IPS-NIHi7 (cell line): ENCODE measurements at regions not wholly inside any gene's neighbourhood (a gene's known extent, or its start where the extent isn't known, plus 50 kb on each side); places are given as distances from the start of the nearest gene placed in this dataset.

Experiments used
- DNase-seq: peaks from one replicate; pipeline ENCODE4 v3.0.0; 2012; ENCODE audit warnings: mixed read lengths; ENCODE audit errors: extremely low spot score

DNA sequence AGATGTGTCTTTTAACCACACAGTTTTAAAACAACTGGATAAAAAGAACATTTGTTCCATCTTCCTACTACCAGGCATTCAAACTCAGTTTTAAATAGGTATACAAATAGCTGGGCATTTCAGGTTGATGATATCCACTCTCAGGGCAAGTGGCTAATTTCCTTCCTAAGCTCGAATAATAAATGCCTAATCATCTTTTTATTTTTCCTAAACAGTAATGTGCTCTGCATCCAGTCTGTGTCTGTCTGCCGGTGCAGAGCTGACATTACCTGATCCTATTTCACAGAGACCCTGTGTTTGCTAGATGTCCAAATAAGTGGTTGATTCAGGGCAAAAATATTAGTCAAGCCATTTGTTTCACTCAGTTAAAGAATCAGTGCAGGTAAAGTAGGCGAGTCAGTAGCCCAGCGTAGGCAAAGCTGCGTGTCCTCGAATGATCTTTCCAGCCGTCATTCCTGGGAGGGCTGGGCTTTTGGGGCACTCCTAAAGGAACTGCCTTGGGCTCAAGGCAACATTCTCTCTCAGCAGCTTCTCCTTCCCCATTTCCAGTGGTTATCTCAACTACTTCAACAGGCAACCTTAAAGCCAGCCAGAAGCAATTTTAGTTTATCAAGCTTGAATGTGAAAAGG, 74.2 kb upstream of the BMP2 start:
- DNase-seq, result no peak

DNA sequence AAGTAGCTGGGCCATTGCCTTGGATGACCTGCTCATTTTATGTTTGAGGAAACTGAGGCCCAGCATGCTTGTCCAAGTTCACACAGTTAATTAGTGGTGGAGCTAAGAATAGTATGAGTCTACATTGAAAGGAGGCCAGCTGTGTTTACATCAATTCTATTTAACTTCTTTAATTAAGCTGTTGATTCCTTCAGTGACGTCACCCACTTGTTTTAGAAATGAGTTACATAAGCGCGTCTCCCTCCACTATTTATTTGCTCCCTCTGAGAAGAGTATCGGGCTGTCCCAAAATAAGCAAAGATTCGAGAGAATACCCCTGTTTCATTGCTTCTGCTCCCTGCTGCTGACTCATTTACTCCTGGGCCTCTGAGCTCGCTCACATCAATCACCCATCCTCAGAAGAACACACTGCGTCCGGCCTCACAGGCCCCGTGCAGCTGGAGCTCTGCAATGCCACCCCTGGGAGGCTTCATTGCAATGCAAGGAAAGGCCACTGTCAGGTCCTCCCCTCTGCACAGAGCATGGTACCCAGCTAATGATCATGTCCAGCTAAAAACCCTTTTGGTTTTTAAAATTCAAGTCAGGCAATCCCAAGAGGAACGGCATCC, 74.8 kb upstream of the BMP2 start:
- DNase-seq, result no peak

DNA sequence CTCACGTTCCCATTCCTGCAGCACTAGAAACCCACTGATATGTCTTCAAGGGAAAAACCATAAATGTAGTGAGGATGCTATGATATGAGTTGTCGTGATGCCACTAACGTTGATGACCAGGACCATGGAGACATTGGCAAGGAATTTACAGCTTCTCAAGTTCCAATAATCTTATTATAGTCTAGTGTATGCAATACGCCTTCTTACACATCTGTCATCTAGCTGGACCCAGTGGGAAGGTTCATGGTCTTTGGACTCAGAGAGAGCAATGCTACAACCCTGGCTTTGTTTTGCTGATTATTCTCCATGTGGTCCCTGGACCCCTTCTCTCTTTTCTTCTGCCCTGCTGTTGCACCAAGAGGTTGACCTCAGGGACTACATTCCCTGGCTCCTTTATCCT, 76.0 kb upstream of the BMP2 start:
- no peak for DNase-seq

DNA sequence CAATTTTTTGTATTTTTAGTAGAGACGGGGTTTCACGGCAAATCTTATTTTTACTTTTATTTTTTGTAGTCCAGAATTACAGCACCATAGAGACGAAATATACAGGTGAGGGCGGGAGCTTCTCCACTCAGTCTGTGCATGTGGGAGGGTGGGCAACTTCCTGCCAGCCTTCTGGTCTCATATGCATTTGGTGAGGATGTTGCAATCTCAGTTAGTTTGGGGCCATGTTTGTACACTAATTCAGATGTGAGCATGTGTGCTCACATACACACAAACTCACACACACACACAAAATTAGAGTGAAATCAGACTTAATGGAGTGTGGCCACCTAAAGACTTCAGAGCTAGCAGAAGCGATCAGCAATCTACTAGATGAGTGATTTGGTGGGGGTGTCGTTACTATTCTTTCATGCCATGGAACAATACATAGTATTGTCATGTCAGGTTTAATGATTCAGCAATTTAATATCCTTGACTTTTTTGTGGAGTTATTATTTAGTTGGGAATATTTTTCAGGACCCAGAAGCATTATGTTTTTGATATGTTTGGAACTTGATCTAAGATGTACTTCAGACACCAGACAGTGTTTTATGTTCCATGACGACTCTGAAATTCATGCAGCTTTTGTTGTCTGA, 78.0 kb upstream of the BMP2 start:
- no peak for DNase-seq

DNA sequence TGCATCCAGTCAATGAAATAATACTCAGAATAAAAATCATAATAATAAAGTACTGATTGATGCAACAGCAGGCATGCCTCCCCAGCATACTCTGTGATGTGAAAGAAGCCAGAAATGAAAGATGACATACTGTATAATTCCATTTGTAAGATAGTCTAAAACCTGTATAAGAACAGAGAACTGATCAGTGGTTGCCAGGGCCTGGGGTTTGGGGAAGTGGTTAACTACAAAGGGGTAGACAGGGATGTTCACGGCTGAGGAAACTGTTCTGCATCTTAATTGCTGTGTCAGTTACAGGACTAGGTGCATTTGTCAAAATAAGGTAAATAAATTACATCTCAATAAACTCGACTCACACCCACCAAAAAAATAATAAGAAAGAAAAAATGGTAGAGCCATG, 81.3 kb upstream of the BMP2 start:
- no peak for DNase-seq

DNA sequence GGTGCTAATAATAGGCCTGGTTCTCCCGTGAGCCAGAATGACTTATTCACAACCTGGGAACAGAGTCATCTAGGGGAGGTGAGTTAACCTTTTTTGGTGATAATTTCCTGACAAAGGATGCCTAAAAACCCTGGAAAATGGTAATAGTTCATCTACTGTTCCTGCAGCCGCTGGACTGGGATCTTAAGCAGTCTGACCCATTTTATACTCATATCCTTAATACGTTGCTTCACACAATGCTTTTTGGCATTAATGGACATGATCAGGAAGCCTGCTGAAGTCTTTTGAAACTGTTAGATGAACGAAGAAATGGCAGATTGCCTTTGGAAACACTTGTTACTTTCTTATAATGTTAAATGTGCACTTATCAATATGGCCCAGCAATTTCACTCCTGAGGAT, 81.9 kb upstream of the BMP2 start:
- DNase-seq, result no peak

DNA sequence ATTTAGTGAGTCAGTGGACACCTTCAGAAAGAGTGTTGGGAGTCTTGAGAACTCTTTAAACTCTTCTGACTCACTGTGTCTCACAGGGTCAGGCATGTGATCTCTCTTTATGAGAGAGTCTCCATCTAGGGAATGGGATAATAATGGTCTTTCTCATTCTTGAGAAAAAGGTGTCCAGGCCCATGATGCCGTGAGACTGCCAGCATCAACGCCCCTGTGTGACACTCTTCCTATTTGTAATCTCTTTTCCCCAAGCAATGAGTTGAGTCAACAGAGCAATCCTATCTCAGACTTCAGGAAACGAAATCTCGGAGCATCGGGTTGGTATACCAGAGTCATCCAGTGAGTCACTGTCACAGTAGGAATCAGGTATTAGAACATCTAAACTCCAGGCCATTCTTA, 82.3 kb upstream of the BMP2 start:
- DNase-seq, result no peak

DNA sequence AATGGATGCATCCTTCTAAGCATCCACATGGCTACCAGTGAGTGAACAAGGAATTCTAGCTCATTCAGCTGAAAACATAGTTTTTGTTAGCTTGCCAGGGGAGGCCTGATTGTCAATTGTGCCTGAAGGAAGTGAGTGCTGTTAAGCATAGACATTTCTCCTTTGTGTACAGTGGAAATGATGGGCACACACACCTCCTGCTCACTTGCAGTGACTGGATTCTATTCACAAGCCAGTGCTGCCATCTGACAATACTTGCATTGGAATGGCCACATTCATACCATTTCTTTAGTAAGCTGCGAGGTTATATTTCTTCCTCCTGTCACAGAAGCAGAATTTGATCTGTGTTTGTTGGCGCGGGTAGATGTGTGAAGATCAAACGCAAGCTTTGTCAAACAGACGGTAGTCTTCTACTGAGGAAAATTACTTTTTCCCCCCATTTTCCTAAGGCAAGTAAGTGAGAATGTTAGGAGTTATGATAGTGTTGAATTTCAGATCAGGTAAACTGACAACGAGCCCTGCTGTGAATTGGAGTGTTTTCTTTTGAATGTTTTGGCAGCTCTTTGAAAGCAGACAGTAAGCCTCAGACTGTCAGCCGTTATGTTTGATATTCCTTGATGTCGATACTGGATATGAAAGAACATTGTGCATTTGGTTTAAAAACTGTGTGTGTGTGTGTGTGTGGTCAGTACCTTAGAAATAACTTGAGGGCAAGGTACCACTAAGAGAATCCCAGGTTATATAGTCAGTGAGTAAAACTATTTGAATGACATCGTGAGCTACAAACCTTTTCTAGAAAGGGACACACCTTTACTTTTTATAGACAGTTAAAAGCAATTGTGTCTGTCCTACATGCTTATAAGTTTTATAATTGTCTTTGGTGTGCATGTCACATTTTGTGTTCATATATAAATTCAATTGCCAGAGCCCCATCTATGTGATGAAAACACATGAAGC, 84.2 kb upstream of the BMP2 start:
- no peak for DNase-seq

DNA sequence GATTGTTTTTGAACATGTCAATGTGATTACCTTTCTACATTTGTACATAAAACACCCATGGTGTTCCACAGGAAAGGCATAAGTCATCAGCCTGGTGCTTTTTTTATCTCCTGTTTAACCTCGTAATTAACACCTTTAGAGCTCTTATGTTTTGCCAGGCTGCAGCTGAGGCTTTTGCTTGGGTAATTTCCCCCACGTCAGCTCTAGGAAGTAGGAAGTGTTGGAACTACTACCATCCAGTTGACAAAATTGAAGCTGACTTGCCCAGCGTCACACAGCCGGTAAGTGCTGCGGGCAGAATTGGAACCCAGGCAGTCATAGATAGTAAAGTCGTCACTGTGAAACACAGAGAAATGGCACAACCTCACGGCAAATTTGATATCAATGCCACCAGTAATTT, 86.6 kb upstream of the BMP2 start:
- DNase-seq, result no peak

DNA sequence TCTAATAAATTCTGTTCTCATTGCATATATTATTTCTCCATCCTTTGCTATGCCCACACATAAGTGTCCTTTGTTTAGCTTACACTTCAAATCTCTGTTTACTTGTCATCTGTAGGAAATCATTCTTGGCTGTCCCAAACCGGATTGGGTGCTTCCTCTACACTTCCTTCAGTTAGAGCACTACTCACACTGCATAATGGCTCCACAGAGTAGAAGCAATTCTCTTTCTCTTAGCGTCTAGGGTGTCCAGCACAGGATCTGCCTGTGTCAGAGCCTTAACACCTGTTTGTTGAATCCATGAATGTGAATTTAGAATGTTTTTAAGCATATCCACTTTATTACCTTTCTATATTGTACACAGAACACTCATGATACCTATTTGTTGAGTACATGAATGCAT, 87.0 kb upstream of the BMP2 start:
- DNase-seq, result no peak

DNA sequence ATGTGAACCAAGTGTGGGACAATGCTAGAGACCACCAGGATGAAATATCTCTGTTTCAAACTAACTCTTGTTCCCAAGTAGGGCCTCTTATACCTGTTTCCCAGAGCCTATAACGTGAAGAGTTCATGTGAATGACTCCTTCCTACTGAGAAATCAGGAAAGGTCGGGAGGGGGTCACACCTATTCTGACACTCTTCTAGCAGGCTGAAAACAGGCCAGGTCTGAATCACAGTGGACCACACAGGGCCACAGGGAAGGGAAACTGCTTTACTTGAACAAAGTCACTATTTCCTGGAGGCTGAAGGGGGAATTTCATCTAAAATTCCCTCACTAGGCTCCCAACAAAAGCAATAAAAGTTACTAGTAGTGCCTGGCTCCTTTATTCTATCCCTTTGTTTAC, 88.4 kb upstream of the BMP2 start:
- DNase-seq, result peak; percentile 30

DNA sequence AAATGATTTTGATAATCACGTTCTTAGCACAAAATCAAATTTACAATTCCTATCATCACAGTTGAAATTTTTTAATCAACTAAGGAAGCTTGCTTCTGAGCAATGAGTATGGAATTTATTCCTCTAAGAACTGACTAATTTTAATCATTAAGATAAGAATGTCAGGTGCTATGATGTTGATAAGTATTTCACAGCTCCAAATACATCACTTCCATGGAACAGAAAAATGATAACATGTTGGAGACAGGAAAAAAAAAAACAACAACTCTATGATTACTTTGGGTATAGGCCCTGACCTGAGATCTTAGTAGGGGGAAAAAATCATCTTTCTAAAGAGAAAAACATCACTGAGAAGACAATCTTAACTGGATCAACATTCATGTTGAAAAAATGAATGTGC, 89.4 kb upstream of the BMP2 start:
- no peak for DNase-seq

DNA sequence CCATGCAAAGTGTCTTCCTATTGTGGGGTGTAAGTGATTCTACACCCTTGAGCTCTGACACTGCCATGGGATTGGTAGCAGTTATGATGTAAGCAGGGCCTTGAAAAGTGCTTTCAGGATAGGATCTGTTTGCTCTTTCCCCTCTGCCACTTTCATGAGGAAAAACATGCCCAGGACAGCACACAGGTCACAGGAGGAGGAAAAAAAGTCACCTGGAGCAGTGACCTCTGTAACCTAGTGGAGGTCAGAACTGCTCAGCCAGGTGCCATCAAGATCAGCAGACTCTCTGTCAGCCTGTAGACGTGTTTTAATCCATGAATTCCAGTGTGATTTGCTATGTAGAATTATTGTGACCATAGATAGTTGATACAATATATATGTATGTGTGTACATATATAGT, 92.7 kb upstream of the BMP2 start:
- no peak for DNase-seq

DNA sequence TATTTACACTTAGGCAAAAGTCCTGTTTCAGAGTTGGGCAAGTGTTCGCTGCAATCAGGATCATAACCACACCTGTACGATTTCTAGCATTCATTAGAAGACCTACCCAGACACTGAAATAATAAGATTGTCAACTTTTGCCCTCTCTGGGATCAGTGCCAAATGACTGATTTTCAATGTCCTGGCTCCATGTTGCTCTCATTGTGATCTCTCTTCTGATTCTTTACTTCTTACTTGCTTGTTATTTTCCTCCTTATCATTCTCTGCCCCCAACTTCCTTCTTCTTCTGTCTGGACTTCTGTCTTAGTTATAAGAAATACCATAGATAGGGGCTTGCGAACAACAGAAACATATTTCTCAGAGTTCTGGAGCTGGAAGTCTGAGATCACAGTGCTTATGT, 94.4 kb upstream of the BMP2 start:
- DNase-seq, result no peak

DNA sequence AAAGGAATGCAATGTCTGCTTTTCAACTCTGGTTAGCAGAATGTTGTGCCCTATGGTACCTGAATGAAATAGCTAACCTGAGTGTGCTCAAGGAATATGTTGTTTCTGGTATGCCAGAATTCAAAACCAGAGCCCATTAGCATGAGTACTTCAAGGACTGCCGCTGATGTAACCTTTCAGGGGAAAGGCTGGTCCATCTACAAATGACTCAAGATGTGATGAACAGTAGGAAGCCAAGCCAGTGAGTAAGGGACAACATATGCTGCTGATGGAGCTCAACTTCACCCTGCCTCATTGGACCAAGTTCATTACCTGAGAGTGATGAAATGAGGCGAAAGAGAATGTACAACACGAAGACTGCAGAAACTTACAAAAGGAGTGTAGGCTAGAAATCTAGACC, 95.7 kb upstream of the BMP2 start:
- DNase-seq, result no peak

DNA sequence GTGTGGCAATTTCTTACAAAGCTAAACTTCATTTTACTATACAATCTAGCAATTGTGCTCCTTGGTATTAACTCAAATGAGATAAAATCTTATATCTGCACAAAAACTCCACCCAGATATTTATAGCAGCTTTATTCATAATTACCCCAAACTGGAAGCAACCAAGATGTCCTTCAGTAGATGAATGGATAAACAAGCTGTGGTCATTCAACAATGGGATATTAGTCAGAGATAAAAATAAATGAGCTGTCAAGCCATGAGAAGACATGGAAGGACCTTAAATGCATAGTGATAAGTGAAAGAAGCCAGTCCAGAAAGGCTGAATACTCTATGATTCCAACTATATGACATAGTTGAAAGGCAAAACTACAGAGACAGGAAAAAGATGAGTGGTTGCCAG, 98.9 kb upstream of the BMP2 start:
- no peak for DNase-seq

DNA sequence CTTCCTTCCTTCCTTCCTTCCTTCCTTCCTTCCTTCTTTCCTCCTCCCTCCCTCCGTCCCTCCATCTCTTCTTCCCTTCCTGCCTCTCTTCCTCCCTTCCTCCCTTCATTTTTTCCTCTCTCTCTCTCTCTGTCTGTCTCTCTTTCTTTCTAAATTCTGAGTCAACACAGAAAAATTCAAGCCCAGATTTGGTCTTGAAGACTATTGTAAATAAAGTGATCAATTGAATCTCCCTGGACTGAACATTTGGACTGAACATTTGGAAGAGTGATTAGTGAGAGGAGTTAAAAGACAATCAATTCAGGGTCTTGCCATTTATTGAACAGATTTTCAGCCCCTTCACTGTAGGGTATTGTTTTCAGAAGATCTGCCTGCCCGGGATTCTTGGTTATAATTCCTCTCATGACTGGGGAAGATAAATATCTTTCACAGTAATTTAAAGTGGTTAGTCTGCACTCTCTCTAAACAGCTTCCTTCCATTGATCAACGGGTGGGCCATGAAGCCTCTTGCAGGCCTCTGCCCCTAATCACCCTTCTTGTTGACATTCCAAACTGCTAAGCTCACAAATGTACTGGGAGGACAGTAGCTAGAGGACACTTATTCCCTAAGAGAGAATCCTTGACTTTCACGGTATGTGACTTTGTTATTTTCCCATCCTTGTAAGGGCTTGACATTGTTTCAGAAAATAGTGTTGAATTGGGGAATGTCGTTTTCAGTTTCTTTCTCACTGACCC, 101.7 kb upstream of the BMP2 start:
- peak; percentile 49 for DNase-seq

DNA sequence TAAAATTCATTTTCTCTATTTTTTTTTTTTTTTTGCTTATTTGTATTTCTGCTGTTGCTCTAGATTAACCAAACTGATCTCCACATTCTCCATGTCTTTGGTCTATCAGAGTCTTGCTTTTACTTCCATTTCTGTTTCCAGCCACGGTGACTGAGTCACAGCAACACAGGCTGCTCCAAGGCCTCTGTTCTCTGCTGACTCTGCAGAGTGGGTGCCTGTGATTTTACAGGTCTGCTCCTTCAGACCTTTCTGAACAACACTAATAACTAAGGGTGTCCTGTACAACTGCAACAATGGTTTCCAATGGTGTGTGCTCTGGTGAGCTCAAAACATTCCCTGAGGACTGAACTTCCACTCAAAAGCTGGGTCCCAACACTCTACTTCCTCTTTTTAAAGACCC, 102.3 kb upstream of the BMP2 start:
- no peak for DNase-seq

DNA sequence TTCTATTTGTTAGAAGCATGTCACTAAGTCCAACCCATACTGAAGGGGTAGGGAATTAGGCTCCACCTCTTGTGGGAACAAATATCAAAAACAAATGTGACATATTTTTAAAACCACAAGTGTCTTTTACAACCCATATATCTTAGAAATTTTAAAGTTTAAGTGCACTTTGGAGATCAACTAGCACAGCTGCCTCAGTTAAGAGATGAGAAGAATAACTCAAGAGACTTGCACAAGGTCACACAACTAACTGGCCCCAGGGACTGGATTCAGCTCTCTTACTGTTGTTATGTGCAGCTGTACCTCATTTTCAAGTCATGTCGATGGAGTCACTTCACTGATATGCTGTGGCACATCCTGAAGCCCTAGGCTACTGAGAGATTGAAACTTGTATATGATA, 102.9 kb upstream of the BMP2 start:
- no peak for DNase-seq

DNA sequence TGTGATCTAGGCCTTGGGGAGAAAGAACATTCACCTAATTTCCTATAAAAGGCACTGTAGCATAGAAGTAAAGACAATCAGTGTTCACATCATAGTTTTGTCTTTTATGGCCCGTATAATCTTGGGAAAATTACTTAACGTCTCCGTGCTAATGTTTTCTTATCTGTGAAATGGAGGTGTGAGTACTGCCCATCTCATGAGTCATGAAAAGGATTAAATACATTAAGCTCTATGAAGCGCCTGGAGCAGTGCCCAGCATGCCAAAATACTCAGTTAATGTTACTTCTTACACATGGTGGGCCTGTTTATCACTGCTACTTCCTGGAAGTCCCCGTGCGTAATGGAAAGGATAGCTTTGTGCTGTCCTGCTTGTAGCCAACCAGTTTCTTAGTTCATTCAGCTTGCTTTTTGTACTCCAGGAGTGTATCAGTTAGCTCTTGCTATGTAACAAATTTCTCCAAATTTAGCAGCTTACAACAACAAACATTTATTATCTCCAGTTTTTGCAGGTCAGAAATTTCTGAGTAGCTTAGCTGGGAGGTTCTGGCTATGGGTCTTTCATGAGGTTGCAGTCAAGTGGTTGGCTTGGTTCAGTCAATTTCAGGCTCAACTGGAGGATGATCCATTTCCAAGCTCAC, 103.6 kb upstream of the BMP2 start:
- DNase-seq, result no peak

DNA sequence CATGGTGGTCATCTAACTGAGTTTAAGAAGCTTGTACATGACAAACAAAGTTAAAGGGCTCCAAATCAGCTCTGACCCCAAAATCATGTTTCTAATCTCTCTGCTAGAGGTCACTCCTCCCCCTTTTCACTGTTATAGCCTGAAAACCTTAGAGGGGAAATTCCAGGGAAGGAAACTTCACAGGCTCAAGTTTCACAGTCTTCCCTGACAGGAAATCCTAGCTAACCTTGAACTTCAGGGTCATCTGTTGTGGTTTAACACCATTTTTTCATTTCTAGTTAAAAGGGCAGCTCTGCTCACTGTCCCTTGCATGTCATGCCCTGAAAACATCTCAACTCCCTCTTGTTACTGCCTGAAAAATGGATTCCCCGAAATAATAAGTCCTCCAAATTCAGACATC, 104.4 kb upstream of the BMP2 start:
- DNase-seq, result peak; percentile 46
